GM18508 (cell line): ENCODE measurements at regions not wholly inside any gene's neighbourhood (a gene's known extent, or its start where the extent isn't known, plus 50 kb on each side); places are given as distances from the start of the nearest gene placed in this dataset.

Source experiments
- ATAC-seq: cut with Tn5 transposase; IDR thresholded peaks from one replicate; pipeline ENCODE4 v1.9.1; 2021; ENCODE audit warnings: moderate number of reproducible peaks; ENCODE audit not compliant: insufficient read depth, unreplicated experiment

DNA sequence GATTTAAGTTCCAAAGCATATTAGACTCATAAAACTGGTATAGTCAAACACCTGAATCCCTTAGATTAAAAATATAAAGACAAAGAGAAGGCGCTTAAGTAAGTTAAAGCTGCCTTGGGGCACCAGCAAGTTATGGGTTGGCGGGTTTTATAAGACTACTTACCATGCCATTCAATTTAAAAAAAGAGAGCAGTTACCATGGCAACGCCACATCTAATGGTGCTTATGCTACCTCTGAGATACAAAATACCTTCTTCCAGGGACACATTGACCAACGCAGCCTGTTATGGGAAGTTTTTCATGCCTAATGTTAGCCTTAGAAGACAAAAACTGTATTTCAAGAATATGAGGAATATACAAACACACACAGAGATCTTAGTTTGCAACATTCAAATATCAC is 713.6 kb downstream of the RNF144B start:
- no peak for ATAC-seq

DNA sequence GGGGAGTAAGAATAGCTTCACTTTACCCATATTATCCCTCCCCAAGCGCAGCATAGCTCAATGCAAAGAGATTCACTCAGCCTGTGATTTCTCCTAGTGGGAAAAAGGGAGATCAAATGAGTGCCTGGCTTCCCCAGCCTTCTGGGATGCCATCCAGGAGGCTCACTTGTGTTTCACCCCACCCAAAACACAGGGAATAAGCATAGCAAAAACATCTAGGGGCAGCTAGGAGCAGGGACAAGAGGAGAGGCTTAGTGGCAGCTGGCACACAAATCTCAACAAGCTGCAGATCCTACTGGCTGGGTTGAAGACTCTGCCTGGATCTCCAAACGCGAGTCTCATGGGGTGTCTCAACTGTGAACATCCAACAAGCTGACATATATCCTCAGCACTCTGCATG is 715.8 kb downstream of the RNF144B start:
- no peak for ATAC-seq

GRCh38 chr6:19107468-19107867 is 720.3 kb downstream of the RNF144B start:
- no peak for ATAC-seq

DNA sequence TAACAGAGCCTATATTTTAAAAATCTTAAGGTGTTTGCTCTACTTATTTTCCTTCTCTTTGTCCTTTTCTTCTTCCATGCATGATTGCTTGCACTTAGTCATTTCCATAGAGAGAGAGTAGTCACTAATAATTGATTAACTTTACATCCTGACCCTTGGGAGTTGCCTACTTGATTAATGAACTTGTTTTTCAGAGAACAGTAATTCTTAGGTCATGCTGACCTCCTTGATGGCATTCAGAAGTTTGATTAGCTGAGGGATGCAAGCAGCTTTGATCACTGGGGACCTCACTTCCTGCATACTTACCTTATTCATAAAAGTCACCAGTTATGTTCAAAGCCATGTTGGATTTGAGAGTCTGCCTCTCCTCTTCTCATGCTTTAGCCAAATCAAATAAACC is 715.6 kb upstream of the ID4 start:
- ATAC-seq = no peak

- no peak for ATAC-seq
Observed at GRCh38 chr6:19127081-19127480, 710.1 kb upstream of the ID4 start.

DNA sequence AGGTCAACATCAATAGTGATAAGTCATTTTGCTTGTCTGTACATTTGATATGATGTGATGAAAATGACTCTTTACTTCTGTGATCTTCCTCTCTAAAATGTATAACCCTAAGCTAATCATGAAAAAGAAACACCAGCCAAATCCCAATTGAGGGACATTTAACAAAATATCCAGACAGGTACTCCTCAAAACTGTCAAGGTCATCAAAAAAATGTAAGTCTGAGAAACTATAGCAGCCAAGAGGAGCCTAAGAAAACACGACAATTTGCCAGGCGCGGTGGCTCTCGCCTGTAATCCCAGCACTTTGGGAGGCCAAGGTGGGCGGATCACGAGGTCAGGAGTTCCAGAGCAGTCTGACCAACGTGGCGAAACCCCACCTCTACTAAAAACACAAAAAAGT is 708.5 kb upstream of the ID4 start:
- no peak for ATAC-seq

DNA sequence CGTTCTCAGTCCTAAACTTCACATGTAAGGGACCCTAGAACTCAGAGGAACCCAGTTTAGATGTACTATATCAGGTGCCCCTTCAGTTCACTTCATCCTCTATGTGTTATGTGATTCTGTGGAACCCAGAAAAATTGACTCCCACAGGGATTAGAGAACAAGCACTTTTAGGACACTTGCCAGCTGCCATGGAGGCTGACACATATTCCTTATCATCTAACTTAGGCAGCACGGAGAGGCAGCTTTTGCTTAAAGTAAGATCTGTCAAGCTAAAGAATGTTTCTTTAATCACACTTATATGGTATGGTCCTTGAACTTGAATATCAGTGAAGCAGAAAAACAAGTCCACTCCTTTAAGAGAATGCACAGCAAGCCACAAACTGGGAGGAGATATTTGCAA is 701.5 kb upstream of the ID4 start:
- no peak for ATAC-seq

DNA sequence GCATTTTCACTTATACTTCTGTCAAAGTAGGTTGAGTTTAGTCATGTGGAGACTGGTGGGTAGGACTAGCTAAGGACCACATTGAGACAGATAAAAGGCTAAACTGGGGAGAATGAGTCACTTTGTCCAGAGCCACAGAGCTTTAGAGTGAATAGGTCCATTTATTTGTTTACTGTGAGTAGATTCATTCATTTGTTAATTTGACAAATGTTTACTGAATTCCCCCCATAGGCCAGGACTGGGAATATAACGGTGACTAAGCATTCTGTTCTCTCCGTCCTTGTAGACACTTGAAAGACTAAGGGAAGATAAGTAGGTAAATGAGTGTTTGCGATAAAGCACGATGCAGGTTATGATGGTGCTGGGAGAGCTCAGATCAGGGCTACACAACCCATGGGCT is 699.7 kb upstream of the ID4 start:
- no peak for ATAC-seq

GRCh38 chr6:19142275-19142674 is 694.9 kb upstream of the ID4 start:
- ATAC-seq = no peak

DNA sequence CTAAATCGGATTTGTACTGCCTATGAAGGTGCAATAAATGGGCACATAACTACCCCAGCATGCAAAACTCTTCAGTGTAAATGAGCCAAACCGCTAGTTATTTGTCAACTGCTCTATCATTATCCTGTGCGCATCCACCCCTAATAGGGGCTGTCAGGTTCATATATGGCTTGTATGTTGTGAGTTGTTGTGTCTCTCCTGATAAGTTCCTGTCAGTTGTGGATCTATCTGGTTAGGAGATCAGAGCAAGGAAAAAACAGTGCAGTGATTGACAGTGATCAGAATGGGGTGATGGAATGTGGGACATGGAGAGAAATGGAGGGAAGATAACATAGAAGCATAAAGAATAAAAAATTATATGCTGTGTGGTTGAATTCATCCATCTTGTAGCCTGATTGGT is 686.9 kb upstream of the ID4 start:
- no peak for ATAC-seq

DNA sequence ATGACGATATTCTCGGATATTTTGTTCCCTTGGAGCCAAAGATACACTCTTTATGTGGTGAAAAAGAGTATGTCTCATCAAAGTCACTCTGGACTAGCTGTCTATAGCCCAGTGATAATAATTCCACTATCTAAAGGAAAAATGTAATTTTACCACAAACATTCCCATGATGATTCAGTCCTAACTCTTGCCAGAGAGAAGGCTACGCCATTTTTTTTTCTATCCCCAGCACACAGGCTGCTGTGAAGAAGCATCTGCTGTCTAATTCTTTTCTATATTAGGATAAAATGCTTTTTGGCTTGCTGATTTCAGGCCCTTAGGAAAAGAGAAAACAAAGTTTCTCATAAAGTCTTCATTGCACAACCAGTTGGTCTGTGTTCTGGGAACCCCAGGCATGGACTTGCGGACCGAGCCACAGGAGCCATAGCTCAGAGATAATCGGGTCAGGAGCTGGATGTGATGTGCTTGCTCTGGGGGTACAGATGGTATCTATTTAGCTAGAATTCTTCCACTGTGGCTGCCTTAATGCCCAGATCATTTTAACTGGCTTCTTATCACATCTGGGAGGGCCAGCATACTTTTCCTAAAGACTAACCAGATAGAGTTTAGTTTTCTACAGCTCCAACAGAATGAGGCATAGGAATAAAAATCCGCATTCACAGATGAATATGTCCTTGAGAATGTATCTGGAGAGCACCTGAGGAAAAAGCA is 683.7 kb upstream of the ID4 start:
- ATAC-seq = no peak

GRCh38 chr6:19153981-19154295 is 683.2 kb upstream of the ID4 start:
- no peak for ATAC-seq

GRCh38 chr6:19156443-19156842 is 680.7 kb upstream of the ID4 start:
- ATAC-seq = no peak

DNA sequence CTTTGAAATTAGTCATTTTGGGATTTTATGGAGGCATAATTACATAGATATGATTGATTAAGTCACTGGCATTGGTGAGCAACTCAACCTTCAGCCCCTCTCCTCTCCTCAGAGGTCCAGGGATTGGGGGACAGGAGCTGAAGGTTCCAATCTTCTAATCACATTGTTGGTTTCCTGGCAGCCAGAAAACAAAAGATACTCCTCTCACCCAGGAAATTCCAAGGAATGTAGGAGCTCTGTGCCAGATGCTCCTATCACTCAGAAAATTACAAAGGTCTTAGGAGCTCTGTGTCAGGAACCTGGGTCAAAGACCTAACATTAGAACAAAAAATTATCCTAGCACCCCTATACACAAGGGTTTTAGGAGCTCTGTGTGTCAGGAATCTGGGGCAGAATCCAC is 679.7 kb upstream of the ID4 start:
- ATAC-seq = no peak

GRCh38 chr6:19158586-19158985 is 678.6 kb upstream of the ID4 start:
- no peak for ATAC-seq

GRCh38 chr6:19159089-19159488 is 678.1 kb upstream of the ID4 start:
- no peak for ATAC-seq

DNA sequence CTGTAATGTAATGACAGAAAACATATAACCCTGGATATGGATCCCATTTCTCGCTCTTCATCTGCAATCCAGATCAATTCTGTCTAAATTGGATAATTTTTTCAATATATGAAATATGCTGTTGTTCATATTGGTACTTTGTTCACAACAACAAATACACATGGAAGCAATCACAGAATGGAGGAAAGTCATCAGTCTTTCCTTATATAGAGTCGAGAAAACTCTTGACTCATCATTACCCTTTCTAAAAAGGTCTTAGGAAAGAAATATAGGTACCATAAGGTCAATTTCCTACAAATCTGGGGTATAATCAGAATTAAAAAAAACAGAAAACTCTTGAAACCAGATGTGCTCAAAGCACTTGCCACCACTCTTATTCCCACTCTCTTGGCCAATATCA is 677.6 kb upstream of the ID4 start:
- no peak for ATAC-seq

DNA sequence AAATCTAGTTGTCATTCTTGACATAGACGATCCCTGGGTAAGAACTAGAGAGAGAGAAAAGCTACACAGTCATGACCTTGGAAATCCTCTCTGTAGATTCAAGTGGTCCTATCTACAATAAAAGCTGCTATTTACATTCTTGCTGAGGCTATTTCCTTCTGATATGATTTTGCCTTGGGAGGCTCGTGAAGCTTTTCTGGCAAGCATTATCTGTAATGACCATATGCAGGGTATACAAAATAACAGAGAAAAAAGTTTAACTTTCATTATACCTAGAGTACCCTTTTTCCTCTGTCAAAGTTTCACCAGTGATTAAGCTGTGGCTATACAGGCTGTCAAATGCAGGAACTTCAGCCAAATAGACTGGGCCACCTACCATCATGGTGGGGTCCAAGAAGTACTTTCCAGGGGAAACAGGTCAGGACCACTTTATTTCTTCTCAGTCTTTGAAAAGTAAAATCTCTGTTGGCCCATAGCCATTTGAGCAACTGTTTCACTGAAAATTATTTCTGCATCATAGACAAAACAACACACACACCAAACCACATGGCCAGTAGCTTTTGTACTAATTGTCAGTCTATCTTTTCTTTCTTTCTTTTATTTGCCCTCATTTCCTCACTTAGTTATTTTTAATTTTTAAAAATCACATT is 677.0 kb upstream of the ID4 start:
- no peak for ATAC-seq

- no peak for ATAC-seq
Observed at GRCh38 chr6:19167251-19167650, 669.9 kb upstream of the ID4 start.

GRCh38 chr6:19169366-19169765 is 667.8 kb upstream of the ID4 start:
- ATAC-seq = no peak

- no peak for ATAC-seq
Observed at GRCh38 chr6:19175023-19175422, 662.1 kb upstream of the ID4 start.

DNA sequence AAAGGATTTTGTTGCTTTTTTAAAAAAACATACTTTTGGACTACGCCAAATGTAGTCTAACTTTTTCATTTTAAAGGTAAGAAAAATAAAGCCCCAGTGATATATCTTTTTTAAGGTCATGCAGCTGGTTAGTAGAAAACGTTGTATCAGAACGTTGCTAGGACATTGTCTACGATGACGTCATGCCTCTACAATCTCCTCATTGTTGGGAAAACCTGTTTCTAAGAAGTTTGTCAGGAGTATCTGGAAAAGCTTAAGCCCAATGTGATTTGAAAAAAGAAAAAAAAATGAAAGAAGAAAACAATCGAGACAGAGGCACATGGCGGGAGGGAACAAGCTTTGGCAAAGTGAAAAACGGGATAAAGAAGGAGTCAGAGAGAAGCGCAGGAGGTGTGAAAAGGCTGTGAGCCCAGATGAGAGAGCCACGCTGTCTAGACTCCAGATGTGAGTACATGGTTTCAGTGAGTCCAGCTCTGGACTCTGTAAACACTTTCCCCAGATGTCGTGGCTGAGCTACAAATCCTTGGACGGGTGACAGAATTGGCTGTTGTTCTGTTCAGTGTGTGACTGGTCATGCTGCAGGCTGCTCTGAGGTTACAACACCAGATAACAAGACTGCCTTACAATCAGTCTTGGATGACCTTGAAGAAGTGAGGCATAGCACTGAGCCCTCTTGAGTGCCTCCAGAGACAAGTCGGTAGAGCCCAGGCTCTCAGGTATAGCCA is 656.7 kb upstream of the ID4 start:
- no peak for ATAC-seq
